ENCODE measurements at regions not wholly inside any gene's neighbourhood (a gene's known extent, or its start where the extent isn't known, plus 50 kb on each side); places are given as distances from the start of the nearest gene placed in this dataset.

DNA sequence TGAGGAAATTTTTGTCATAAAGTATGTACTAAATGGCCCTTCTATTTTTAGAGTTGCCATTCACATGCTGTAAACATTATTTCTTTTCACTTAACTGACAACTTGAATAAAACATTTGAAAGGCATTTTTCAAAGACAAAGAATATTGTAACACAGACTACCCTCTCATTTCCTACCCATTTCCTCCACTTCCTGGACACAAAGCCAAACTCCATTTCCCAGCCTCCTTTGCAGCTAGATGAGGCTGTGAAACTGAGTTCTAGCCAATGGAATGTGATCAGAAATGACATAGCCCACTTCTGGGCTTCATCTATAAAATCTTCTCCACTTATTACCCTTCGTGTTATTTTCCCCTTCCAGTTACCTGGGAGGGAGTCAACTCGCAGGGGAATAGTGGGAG lies 288.9 kb upstream of the DPH6 start:
- no peaks in the 10 kb centered on the region for H3K36me3 ChIP-seq (ENCODE audit: control insufficient read depth in 2 of 2, insufficient read depth in 2 of 2, low read length in 1 of 2)
- no peak for DNase-seq (ENCODE audit: low read depth in 6 of 9, low spot score in 9 of 9)
- no peaks in the 10 kb centered on the region for H3K9me3 ChIP-seq (ENCODE audit: control insufficient read depth in 2 of 2, insufficient read depth in 1 of 2, low read length in 1 of 2)
- H3K4me3 ChIP-seq (ENCODE audit: low read length in 2 of 2), result no peak overlapping the region
- H3K27ac ChIP-seq (ENCODE audit: low read depth in 1 of 2, low read length in 1 of 2), result no peak overlapping the region
- no peaks in the 10 kb centered on the region for H3K4me1 ChIP-seq (ENCODE audit: control insufficient read depth in 2 of 2, insufficient read depth in 2 of 2, low read length in 2 of 2)
- WGBS, result 90% methylated on average over 2 of the region's 2 CpGs
- H3K27me3 ChIP-seq (ENCODE audit: control insufficient read depth in 2 of 2, insufficient read depth in 1 of 2, low read length in 1 of 2), result no peaks in the 10 kb centered on the region

DNA sequence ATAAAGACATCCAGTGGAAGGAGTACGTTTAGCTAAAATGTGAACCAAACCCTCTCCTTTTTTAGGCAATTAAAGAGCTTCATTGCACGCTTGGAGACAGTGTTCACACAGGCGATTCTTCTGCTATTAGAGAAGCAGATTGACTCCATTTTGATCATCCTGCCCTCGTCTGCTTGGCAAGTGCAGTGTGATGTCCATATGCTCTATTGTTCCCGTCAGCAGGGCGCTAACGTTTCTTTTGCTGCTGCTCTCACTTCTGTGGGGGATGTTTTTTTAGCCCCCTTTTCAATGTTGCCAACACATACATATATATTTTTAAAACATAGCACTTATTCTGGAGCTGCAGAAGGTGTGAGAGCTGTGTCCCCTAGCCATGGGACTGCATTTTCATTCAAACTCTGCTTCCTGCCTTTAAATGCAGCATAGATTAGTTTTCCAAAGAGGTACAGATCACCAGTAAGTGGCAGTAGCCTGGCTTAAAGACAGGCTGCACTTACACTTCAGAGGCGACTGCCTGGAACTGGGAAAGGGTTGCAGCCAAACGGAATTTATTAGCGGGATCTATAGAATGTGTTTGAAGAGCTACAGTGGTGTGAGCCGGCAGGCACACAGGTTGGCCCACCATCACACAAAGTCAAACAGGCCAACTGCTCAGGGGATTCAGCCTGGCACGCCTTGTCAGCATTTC lies 292.6 kb upstream of the DPH6 start:
- H3K4me3 ChIP-seq (ENCODE audit: low read length in 2 of 2), result no peak overlapping the region
- no peak for DNase-seq (ENCODE audit: low read depth in 6 of 9, low spot score in 9 of 9)
- H3K27ac ChIP-seq (ENCODE audit: low read depth in 1 of 2, low read length in 1 of 2), result no peak overlapping the region

DNA sequence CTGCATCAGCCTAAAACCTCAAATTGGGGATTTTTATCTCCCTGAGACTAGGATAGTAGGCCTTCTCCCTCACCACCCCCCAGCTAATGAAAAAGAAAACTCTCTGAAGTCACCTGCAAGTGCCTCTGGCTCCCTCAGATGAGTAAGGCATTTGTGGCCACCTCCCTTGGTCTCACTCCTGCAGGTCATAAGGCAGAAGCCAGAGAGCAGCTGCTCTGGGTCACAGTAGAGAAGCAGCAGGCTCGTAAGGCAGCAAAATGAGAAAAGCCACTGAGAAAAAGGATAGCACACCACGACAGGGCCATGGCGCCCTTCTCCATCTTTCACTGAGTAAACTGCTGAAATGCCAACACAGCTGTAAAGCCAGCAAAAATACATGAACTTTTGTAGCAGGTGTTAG lies 296.7 kb upstream of the DPH6 start:
- no peaks in the 10 kb centered on the region for H3K4me1 ChIP-seq (ENCODE audit: control insufficient read depth in 2 of 2, insufficient read depth in 2 of 2, low read length in 2 of 2)
- H3K9me3 ChIP-seq (ENCODE audit: control insufficient read depth in 2 of 2, insufficient read depth in 1 of 2, low read length in 1 of 2), result no peaks in the 10 kb centered on the region
- 93% methylated on average over 3 of the region's 3 CpGs for WGBS
- no peaks in the 10 kb centered on the region for H3K27me3 ChIP-seq (ENCODE audit: control insufficient read depth in 2 of 2, insufficient read depth in 1 of 2, low read length in 1 of 2)
- no peak overlapping the region for H3K4me3 ChIP-seq (ENCODE audit: low read length in 2 of 2)
- no peak for DNase-seq (ENCODE audit: low read depth in 6 of 9, low spot score in 9 of 9)
- no peaks in the 10 kb centered on the region for H3K36me3 ChIP-seq (ENCODE audit: control insufficient read depth in 2 of 2, insufficient read depth in 2 of 2, low read length in 1 of 2)
- H3K27ac ChIP-seq (ENCODE audit: low read depth in 1 of 2, low read length in 1 of 2), result no peak overlapping the region

More for the DNA sequence above, 292.6 kb upstream of the DPH6 start:
- no peaks in the 10 kb centered on the region for H3K4me1 ChIP-seq (ENCODE audit: control insufficient read depth in 2 of 2, insufficient read depth in 2 of 2, low read length in 2 of 2)
- H3K9me3 ChIP-seq (ENCODE audit: control insufficient read depth in 2 of 2, insufficient read depth in 1 of 2, low read length in 1 of 2), result no peaks in the 10 kb centered on the region
- WGBS, result 91% methylated on average over 12 of the region's 12 CpGs
- no peaks in the 10 kb centered on the region for H3K27me3 ChIP-seq (ENCODE audit: control insufficient read depth in 2 of 2, insufficient read depth in 1 of 2, low read length in 1 of 2)
- no peaks in the 10 kb centered on the region for H3K36me3 ChIP-seq (ENCODE audit: control insufficient read depth in 2 of 2, insufficient read depth in 2 of 2, low read length in 1 of 2)

DNA sequence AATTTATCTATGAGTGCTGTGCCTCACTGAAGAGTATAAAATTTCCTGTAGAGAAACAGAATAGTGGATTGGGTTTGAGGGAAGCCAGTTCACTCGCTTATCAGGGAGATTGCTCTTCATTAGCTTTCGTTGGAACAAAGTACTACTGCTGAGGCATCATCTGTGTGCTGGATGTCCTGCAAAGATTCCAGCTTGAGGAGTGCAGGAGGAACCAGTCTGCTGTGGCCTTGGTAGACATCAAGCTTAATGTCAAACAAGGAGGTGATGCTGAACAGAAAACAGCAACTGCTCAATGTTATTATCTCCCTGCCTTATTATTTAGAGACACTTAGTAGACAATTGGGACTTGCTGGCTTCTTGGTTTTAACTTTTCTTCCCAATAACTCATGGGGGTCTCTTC lies 297.5 kb upstream of the DPH6 start:
- DNase-seq (ENCODE audit: low read depth in 6 of 9, low spot score in 9 of 9), result no peak
- 93% methylated on average over 2 of the region's 2 CpGs for WGBS

DNA sequence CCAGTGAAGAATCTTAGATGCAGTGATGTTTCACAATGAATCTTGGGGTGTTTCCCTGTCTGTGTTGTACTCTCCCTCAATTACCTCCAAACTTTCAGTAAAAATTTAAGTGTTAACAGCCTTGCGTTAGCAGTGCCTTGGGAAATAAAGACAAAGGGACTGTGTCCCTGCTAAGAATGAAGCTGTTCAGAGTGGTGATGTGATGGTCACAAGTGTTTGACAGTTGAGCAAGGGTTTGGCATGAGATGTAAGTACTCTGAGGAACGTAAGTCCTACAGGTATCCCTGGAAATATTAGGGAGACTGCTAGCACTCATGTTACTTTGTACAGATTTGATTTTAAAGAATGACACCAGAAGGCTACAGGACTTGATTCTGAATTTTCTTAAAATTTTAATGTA lies 304.3 kb upstream of the DPH6 start:
- 91% methylated on average over 2 of the region's 2 CpGs for WGBS
- H3K27me3 ChIP-seq (ENCODE audit: control insufficient read depth in 2 of 2, insufficient read depth in 1 of 2, low read length in 1 of 2), result no peaks in the 10 kb centered on the region

More for the DNA sequence above, 297.5 kb upstream of the DPH6 start:
- no peak overlapping the region for H3K27ac ChIP-seq (ENCODE audit: low read depth in 1 of 2, low read length in 1 of 2)
- H3K9me3 ChIP-seq (ENCODE audit: control insufficient read depth in 2 of 2, insufficient read depth in 1 of 2, low read length in 1 of 2), result no peaks in the 10 kb centered on the region
- no peaks in the 10 kb centered on the region for H3K36me3 ChIP-seq (ENCODE audit: control insufficient read depth in 2 of 2, insufficient read depth in 2 of 2, low read length in 1 of 2)
- no peaks in the 10 kb centered on the region for H3K4me1 ChIP-seq (ENCODE audit: control insufficient read depth in 2 of 2, insufficient read depth in 2 of 2, low read length in 2 of 2)
- H3K27me3 ChIP-seq (ENCODE audit: control insufficient read depth in 2 of 2, insufficient read depth in 1 of 2, low read length in 1 of 2), result no peaks in the 10 kb centered on the region
- no peak overlapping the region for H3K4me3 ChIP-seq (ENCODE audit: low read length in 2 of 2)

DNA sequence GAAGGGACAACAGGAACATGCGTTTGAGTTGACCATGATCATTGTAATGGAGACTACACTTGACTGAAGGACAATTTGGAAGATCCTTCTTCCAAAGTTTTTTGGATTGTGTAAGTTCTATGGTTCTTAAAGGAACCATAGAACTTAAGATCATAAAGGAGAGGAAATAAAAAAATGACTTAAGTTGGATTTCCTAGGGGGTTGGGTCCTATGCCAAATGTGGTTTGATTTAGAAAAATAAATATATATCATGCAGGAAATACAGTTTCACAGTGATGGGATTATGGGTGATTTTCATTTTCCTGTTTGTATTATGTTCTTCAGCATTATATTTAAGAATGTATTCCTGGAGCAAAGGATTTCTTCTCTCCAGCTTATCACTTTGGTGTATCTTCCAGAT lies 305.5 kb upstream of the DPH6 start:
- Histone ChIP-seq H3K27me3 (ENCODE audit: control insufficient read depth in 2 of 2, insufficient read depth in 1 of 2, low read length in 1 of 2) (no peaks in the 10 kb centered on the region), H3K4me1 (ENCODE audit: control insufficient read depth in 2 of 2, insufficient read depth in 2 of 2, low read length in 2 of 2) (no peaks in the 10 kb centered on the region), H3K9me3 (ENCODE audit: control insufficient read depth in 2 of 2, insufficient read depth in 1 of 2, low read length in 1 of 2) (no peaks in the 10 kb centered on the region), H3K36me3 (ENCODE audit: control insufficient read depth in 2 of 2, insufficient read depth in 2 of 2, low read length in 1 of 2) (no peaks in the 10 kb centered on the region), H3K27ac (ENCODE audit: low read depth in 1 of 2, low read length in 1 of 2) (no peak overlapping the region), H3K4me3 (ENCODE audit: low read length in 2 of 2) (no peak overlapping the region)
- DNase-seq (ENCODE audit: low read depth in 6 of 9, low spot score in 9 of 9), result no peak
- 93% methylated on average over 1 of the region's 1 CpG for WGBS

More for the DNA sequence above, 304.3 kb upstream of the DPH6 start:
- Histone ChIP-seq H3K4me3 (ENCODE audit: low read length in 2 of 2) (no peak overlapping the region), H3K36me3 (ENCODE audit: control insufficient read depth in 2 of 2, insufficient read depth in 2 of 2, low read length in 1 of 2) (no peaks in the 10 kb centered on the region), H3K9me3 (ENCODE audit: control insufficient read depth in 2 of 2, insufficient read depth in 1 of 2, low read length in 1 of 2) (no peaks in the 10 kb centered on the region), H3K4me1 (ENCODE audit: control insufficient read depth in 2 of 2, insufficient read depth in 2 of 2, low read length in 2 of 2) (no peaks in the 10 kb centered on the region), H3K27ac (ENCODE audit: low read depth in 1 of 2, low read length in 1 of 2) (no peak overlapping the region)
- no peak for DNase-seq (ENCODE audit: low read depth in 6 of 9, low spot score in 9 of 9)

DNA sequence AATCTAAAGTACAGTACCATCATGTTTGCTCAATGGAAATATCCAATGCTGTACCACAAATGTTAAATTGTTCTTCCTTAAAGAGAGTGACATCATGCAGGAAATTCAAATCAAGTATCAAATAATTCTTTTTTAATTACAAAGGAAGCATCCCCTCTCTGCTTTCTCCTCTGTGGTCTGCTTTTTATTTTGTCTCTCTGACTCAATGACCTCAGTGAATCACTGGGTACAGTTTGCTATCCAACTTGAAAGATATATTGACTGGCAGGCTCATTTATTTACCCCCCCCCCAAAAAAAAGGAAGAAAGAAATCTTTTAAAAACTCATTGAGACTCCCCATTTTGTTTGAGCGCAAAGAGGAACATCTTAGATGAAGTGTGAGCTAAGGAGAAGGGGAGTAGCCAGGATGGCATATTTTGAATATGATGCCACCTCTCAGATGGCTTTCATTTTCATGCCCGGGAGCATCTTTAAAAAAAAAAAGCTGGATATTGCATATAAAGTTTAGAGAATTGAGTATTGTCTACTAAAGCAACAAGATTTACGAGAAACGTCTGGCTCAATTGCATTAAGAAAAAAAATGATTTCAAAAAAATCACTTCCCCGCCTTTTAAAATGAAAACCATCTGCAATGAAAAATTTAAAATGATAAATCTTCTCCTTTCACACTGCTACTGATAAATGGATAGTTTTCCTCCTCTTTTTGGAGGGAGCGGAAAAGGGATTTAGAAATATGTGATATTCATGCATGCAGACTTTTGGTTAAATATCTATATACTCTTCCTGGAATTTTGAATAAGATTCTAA lies 307.1 kb upstream of the DPH6 start:
- H3K36me3 ChIP-seq (ENCODE audit: control insufficient read depth in 2 of 2, insufficient read depth in 2 of 2, low read length in 1 of 2), result no peaks in the 10 kb centered on the region
- no peaks in the 10 kb centered on the region for H3K27me3 ChIP-seq (ENCODE audit: control insufficient read depth in 2 of 2, insufficient read depth in 1 of 2, low read length in 1 of 2)
- DNase-seq (ENCODE audit: low read depth in 6 of 9, low spot score in 9 of 9), result no peak
- no peak overlapping the region for H3K4me3 ChIP-seq (ENCODE audit: low read length in 2 of 2)
- WGBS, result 94% methylated on average over 6 of the region's 6 CpGs
- H3K4me1 ChIP-seq (ENCODE audit: control insufficient read depth in 2 of 2, insufficient read depth in 2 of 2, low read length in 2 of 2), result no peaks in the 10 kb centered on the region
- H3K27ac ChIP-seq (ENCODE audit: low read depth in 1 of 2, low read length in 1 of 2), result no peak overlapping the region
- no peaks in the 10 kb centered on the region for H3K9me3 ChIP-seq (ENCODE audit: control insufficient read depth in 2 of 2, insufficient read depth in 1 of 2, low read length in 1 of 2)

DNA sequence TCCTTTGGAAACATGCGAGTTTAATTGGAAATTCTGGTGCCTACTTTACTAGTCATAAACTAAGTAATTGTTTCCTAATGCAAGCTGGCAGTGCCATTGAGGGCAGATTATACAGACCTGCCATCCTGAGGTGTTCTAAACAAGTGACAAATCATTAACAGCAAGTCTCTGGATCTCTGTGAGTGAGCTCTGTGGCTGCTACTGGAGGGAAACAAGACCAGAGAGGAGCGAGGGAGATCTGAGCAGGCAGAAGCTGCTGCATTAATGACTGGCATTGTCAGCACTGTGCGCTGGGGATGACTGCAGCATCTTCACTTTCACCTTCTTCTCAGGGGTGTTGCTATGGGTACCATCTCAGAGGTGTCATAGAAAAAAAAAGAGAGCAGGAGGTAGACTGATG lies 308.4 kb upstream of the DPH6 start:
- WGBS, result 95% methylated on average over 3 of the region's 3 CpGs
- H3K4me3 ChIP-seq (ENCODE audit: low read length in 2 of 2), result no peak overlapping the region

DNA sequence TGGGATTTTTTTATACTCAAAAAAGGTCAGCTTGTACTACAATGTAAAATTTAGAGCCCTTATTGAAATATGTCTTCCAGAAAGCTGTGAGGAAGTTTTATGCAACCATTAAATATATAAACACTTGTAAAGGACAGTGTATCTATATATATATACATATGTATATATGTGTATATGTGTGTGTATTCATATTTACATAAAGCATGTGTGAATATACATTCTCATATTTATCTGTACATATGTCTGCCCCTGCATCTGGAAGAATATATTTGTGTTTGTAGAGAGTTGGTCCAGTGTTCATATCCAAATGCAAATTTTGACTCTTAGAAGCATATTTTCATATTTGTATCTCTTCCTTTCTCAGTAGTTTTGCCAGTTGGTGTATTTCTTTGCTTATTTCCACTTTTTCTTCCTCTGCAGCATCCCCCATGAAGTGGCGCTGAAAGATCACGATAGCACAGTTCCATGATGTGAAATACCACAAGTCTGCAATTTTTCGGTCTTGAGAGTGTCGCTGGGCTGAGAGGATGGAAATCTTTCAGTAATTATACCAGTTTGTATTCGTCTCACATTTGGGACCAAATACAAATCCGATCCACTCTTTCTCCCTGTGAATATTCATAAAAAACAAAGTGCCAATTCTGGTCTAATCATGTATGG lies 311.7 kb upstream of the DPH6 start:
- H3K27ac ChIP-seq (ENCODE audit: low read depth in 1 of 2, low read length in 1 of 2), result no peak overlapping the region
- H3K36me3 ChIP-seq (ENCODE audit: control insufficient read depth in 2 of 2, insufficient read depth in 2 of 2, low read length in 1 of 2), result no peaks in the 10 kb centered on the region
- no peak for DNase-seq (ENCODE audit: low read depth in 6 of 9, low spot score in 9 of 9)
- WGBS, result 96% methylated on average over 6 of the region's 6 CpGs
- no peaks in the 10 kb centered on the region for H3K4me1 ChIP-seq (ENCODE audit: control insufficient read depth in 2 of 2, insufficient read depth in 2 of 2, low read length in 2 of 2)
- no peaks in the 10 kb centered on the region for H3K27me3 ChIP-seq (ENCODE audit: control insufficient read depth in 2 of 2, insufficient read depth in 1 of 2, low read length in 1 of 2)
- no peaks in the 10 kb centered on the region for H3K9me3 ChIP-seq (ENCODE audit: control insufficient read depth in 2 of 2, insufficient read depth in 1 of 2, low read length in 1 of 2)
- H3K4me3 ChIP-seq (ENCODE audit: low read length in 2 of 2), result no peak overlapping the region

More for the DNA sequence above, 308.4 kb upstream of the DPH6 start:
- Histone ChIP-seq H3K9me3 (ENCODE audit: control insufficient read depth in 2 of 2, insufficient read depth in 1 of 2, low read length in 1 of 2) (no peaks in the 10 kb centered on the region), H3K4me1 (ENCODE audit: control insufficient read depth in 2 of 2, insufficient read depth in 2 of 2, low read length in 2 of 2) (no peaks in the 10 kb centered on the region), H3K36me3 (ENCODE audit: control insufficient read depth in 2 of 2, insufficient read depth in 2 of 2, low read length in 1 of 2) (no peaks in the 10 kb centered on the region), H3K27ac (ENCODE audit: low read depth in 1 of 2, low read length in 1 of 2) (no peak overlapping the region), H3K27me3 (ENCODE audit: control insufficient read depth in 2 of 2, insufficient read depth in 1 of 2, low read length in 1 of 2) (no peaks in the 10 kb centered on the region)
- DNase-seq (ENCODE audit: low read depth in 6 of 9, low spot score in 9 of 9), result no peak
